ENCODE measurements at regions not wholly inside any gene's neighbourhood (a gene's known extent, or its start where the extent isn't known, plus 50 kb on each side); places are given as distances from the start of the nearest gene placed in this dataset.

GRCh38 chr3:144098691-144099090, 127.1 kb downstream of the DIPK2A start:
- H3K36me3 ChIP-seq (ENCODE audit: insufficient read depth, low read length), result no peaks in the 10 kb centered on the region
- no peak for TF ChIP-seq EZH2 (IDR thresholded peaks at IDR 0.05; ENCODE audit: insufficient read depth, low read length)
- TF ChIP-seq, protein P1, sequence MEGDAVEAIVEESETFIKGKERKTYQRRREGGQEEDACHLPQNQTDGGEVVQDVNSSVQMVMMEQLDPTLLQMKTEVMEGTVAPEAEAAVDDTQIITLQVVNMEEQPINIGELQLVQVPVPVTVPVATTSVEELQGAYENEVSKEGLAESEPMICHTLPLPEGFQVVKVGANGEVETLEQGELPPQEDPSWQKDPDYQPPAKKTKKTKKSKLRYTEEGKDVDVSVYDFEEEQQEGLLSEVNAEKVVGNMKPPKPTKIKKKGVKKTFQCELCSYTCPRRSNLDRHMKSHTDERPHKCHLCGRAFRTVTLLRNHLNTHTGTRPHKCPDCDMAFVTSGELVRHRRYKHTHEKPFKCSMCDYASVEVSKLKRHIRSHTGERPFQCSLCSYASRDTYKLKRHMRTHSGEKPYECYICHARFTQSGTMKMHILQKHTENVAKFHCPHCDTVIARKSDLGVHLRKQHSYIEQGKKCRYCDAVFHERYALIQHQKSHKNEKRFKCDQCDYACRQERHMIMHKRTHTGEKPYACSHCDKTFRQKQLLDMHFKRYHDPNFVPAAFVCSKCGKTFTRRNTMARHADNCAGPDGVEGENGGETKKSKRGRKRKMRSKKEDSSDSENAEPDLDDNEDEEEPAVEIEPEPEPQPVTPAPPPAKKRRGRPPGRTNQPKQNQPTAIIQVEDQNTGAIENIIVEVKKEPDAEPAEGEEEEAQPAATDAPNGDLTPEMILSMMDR (IDR thresholded peaks at IDR 0.05; ENCODE audit: insufficient read depth, low read depth, low read length), result no peak
- H3K9ac ChIP-seq (ENCODE audit: low read length), result no peak overlapping the region
- H3K79me2 ChIP-seq (ENCODE audit: insufficient read depth, low read length), result no peaks in the 10 kb centered on the region
- Mint-ChIP-seq H3K4me3 (ENCODE audit: unreplicated experiment) (no peak overlapping the region), H3K27ac (ENCODE audit: unreplicated experiment) (no peak overlapping the region), H3K36me3 (ENCODE audit: low read depth, unreplicated experiment) (no peaks in the 10 kb centered on the region), H3K27me3 (ENCODE audit: low read depth, unreplicated experiment) (no peaks in the 10 kb centered on the region), H3K9me3 (ENCODE audit: unreplicated experiment) (peaks cover 2% of the 10 kb centered on the region), H3K4me1 (ENCODE audit: low read depth, unreplicated experiment) (no peaks in the 10 kb centered on the region)
- no peaks in the 10 kb centered on the region for H3K4me1 ChIP-seq (ENCODE audit: insufficient read depth, low read length)
- H3K4me2 ChIP-seq (ENCODE audit: low read length), result no peak overlapping the region
- FAIRE-seq (no peak), DNase-seq (ENCODE audit: low read depth) (no peak)
- no peak overlapping the region for H2AFZ ChIP-seq (ENCODE audit: low read depth, low read length)
- H3K27ac ChIP-seq (ENCODE audit: low read depth, low read length), result no peak overlapping the region
- H3K27me3 ChIP-seq (ENCODE audit: insufficient read depth, low read length), result no peaks in the 10 kb centered on the region
- no peak overlapping the region for H3K4me3 ChIP-seq (ENCODE audit: insufficient read depth, low read depth, low read length)
- H3K9me3 ChIP-seq (ENCODE audit: insufficient read depth, low read depth, low read length), result peaks cover 8% of the 10 kb centered on the region
- no peaks in the 10 kb centered on the region for H4K20me1 ChIP-seq (ENCODE audit: insufficient read depth, low read length)

- no peaks in the 10 kb centered on the region for H3K36me3 Mint-ChIP-seq (ENCODE audit: low read depth, unreplicated experiment)
Observed at GRCh38 chr3:144102421-144102820, 130.8 kb downstream of the DIPK2A start.

DNA sequence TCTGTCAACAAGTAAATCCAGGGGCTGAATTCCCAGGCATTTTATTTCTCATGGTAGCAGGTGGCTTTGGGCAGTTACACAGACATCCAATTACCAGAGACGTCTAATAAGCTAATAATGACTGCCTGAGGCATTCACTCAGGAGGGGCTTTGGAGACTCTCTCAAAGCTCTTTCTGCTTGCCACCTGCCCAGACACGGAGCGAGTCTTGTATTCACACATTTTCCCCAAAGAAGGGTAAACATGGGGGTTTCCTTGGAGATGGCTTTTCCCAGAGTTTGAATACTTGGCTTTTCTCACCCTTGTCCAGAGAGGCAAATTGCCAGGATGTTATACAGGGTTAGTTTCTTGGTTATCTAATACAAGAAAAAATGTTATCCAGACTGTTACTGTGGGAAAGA, 132.6 kb downstream of the DIPK2A start:
- H3K36me3 Mint-ChIP-seq (ENCODE audit: low read depth, unreplicated experiment), result no peaks in the 10 kb centered on the region
- TF ChIP-seq, protein P1 (IDR thresholded peaks at IDR 0.05; ENCODE audit: insufficient read depth, low read depth, low read length), result no peak
- TF ChIP-seq EZH2 (IDR thresholded peaks at IDR 0.05; ENCODE audit: insufficient read depth, low read length), result no peak
- Histone ChIP-seq H3K79me2 (ENCODE audit: insufficient read depth, low read length) (no peaks in the 10 kb centered on the region), H3K4me3 (ENCODE audit: insufficient read depth, low read depth, low read length) (no peak overlapping the region), H3K4me1 (ENCODE audit: insufficient read depth, low read length) (no peaks in the 10 kb centered on the region), H3K4me2 (ENCODE audit: low read length) (no peak overlapping the region), H3K27ac (ENCODE audit: low read depth, low read length) (no peak overlapping the region), H2AFZ (ENCODE audit: low read depth, low read length) (no peak overlapping the region), H3K27me3 (ENCODE audit: insufficient read depth, low read length) (no peaks in the 10 kb centered on the region), H4K20me1 (ENCODE audit: insufficient read depth, low read length) (no peaks in the 10 kb centered on the region), H3K9ac (ENCODE audit: low read length) (no peak overlapping the region), H3K36me3 (ENCODE audit: insufficient read depth, low read length) (no peaks in the 10 kb centered on the region), H3K9me3 (ENCODE audit: insufficient read depth, low read depth, low read length) (peaks cover 8% of the 10 kb centered on the region)
- H3K9me3 Mint-ChIP-seq (ENCODE audit: unreplicated experiment), result no peaks in the 10 kb centered on the region
- H3K27me3 Mint-ChIP-seq (ENCODE audit: low read depth, unreplicated experiment), result no peaks in the 10 kb centered on the region
- no peak for FAIRE-seq
- H3K4me3 Mint-ChIP-seq (ENCODE audit: unreplicated experiment), result no peak overlapping the region
- no peak overlapping the region for H3K27ac Mint-ChIP-seq (ENCODE audit: unreplicated experiment)
- DNase-seq (ENCODE audit: low read depth), result no peak
- H3K4me1 Mint-ChIP-seq (ENCODE audit: low read depth, unreplicated experiment), result peaks cover 5% of the 10 kb centered on the region

More at GRCh38 chr3:144102421-144102820, 130.8 kb downstream of the DIPK2A start:
- Mint-ChIP-seq H3K27ac (ENCODE audit: unreplicated experiment) (no peak overlapping the region), H3K9me3 (ENCODE audit: unreplicated experiment) (peaks cover 2% of the 10 kb centered on the region), H3K4me1 (ENCODE audit: low read depth, unreplicated experiment) (peaks cover 5% of the 10 kb centered on the region), H3K27me3 (ENCODE audit: low read depth, unreplicated experiment) (no peaks in the 10 kb centered on the region), H3K4me3 (ENCODE audit: unreplicated experiment) (no peak overlapping the region)
- no peak for FAIRE-seq
- H3K79me2 ChIP-seq (ENCODE audit: insufficient read depth, low read length), result no peaks in the 10 kb centered on the region
- no peaks in the 10 kb centered on the region for H3K4me1 ChIP-seq (ENCODE audit: insufficient read depth, low read length)
- TF ChIP-seq, protein P1 (IDR thresholded peaks at IDR 0.05; ENCODE audit: insufficient read depth, low read depth, low read length), result no peak
- no peak for TF ChIP-seq EZH2 (IDR thresholded peaks at IDR 0.05; ENCODE audit: insufficient read depth, low read length)
- no peak overlapping the region for H3K9ac ChIP-seq (ENCODE audit: low read length)
- H3K27ac ChIP-seq (ENCODE audit: low read depth, low read length), result no peak overlapping the region
- no peak overlapping the region for H2AFZ ChIP-seq (ENCODE audit: low read depth, low read length)
- H4K20me1 ChIP-seq (ENCODE audit: insufficient read depth, low read length), result no peaks in the 10 kb centered on the region
- H3K36me3 ChIP-seq (ENCODE audit: insufficient read depth, low read length), result no peaks in the 10 kb centered on the region
- H3K4me2 ChIP-seq (ENCODE audit: low read length), result no peak overlapping the region
- H3K27me3 ChIP-seq (ENCODE audit: insufficient read depth, low read length), result no peaks in the 10 kb centered on the region
- no peak for DNase-seq (ENCODE audit: low read depth)
- peaks cover 8% of the 10 kb centered on the region for H3K9me3 ChIP-seq (ENCODE audit: insufficient read depth, low read depth, low read length)
- no peak overlapping the region for H3K4me3 ChIP-seq (ENCODE audit: insufficient read depth, low read depth, low read length)

All from astrocyte (in vitro differentiated cells and primary cell).